ENCODE measurements at regions not wholly inside any gene's neighbourhood (a gene's known extent, or its start where the extent isn't known, plus 50 kb on each side); places are given as distances from the start of the nearest gene placed in this dataset.

DNA sequence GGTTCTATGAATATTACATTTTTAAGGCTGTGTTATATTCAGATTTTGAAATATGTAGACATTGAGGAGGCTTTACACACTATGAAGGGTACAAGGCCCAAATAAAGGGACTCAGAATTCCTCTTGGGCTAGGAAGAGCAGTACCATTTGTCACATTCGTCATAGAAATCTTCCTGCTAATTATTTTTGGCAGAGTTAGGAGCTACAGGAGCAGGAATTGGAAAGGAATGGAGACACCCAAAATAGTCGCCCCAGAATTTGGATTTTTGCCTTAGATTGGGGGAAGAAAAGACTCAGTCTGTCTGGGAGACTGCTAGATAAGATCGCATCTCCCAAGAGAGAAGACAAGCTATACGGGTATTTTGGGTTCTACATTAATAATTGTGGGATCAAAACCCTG, 176.4 kb upstream of the DACH1 start:
- 40% methylated on average over 1 of the region's 4 CpGs for WGBS (ENCODE audit: insufficient coverage)
- ATAC-seq (replicated peaks in 1 of 4), result no peak

DNA sequence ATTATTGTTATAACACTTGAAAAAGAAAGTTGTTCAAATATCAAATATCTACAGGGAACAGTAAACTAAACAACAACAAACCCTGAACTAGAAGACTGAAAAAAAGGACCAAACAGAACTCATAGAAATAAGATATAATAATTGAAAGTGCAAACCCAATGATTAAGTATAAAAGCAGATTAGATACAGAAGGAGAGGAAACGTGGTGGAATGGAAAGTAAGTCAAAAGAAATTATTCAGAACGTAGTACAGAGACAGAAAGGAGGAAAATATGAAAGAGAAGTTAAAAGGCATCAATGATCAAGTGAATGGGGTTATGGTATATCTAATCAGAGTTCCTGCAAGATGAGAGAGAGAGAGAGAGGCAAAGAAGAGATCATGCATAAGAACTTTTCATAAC, 174.2 kb upstream of the DACH1 start:
- no peak overlapping the region for H3K4me3 Mint-ChIP-seq
- H3K27me3 Mint-ChIP-seq, result no peaks in the 10 kb centered on the region
- POLR2A ChIA-PET, result no interaction called here
- no peaks in the 10 kb centered on the region for H3K4me1 Mint-ChIP-seq
- CTCF ChIA-PET, result no interaction called here
- Histone ChIP-seq H3K9me3 (no peaks in the 10 kb centered on the region), H3K27ac (ENCODE audit: low read length) (no peak overlapping the region), H3K4me1 (ENCODE audit: control insufficient read depth in 1 of 2, extremely low read depth in 1 of 2, insufficient read depth in 2 of 2, low read length in 2 of 2) (no peaks in the 10 kb centered on the region), H3K4me3 (ENCODE audit: control insufficient read depth in 1 of 2, extremely low read depth in 1 of 2, low read length in 1 of 2) (no peak overlapping the region), H3K27me3 (replicated peaks in 1 of 2; ENCODE audit: control insufficient read depth in 2 of 2, extremely low read depth in 1 of 2, insufficient read depth in 2 of 2, low read length in 1 of 2) (no peaks in the 10 kb centered on the region), H3K36me3 (ENCODE audit: control insufficient read depth in 2 of 2, extremely low read depth in 1 of 2, insufficient read depth in 1 of 2, low read length in 1 of 2) (no peaks in the 10 kb centered on the region)
- no peaks in the 10 kb centered on the region for H3K36me3 Mint-ChIP-seq
- ATAC-seq (replicated peaks in 1 of 4) (no peak), DNase-seq (no peak)
- WGBS (ENCODE audit: insufficient coverage), result 17% methylated on average over 1 of the region's 2 CpGs
- no peak overlapping the region for H3K27ac Mint-ChIP-seq
- peaks cover 6 to 17% (median 8%) of the 10 kb centered on the region in 3 donors for H3K9me3 Mint-ChIP-seq

More for the DNA sequence above, 176.4 kb upstream of the DACH1 start:
- Mint-ChIP-seq H3K27ac (no peak overlapping the region), H3K4me1 (no peaks in the 10 kb centered on the region), H3K27me3 (no peaks in the 10 kb centered on the region), H3K9me3 (peaks cover 6 to 14% (median 8%) of the 10 kb centered on the region in 3 donors), H3K36me3 (no peaks in the 10 kb centered on the region), H3K4me3 (no peak overlapping the region)
- H3K4me3 ChIP-seq (ENCODE audit: control insufficient read depth in 1 of 2, extremely low read depth in 1 of 2, low read length in 1 of 2), result no peak overlapping the region
- H3K36me3 ChIP-seq (ENCODE audit: control insufficient read depth in 2 of 2, extremely low read depth in 1 of 2, insufficient read depth in 1 of 2, low read length in 1 of 2), result no peaks in the 10 kb centered on the region
- H3K27me3 ChIP-seq (replicated peaks in 1 of 2; ENCODE audit: control insufficient read depth in 2 of 2, extremely low read depth in 1 of 2, insufficient read depth in 2 of 2, low read length in 1 of 2), result no peaks in the 10 kb centered on the region
- no peak for DNase-seq
- CTCF ChIA-PET, result no interaction called here
- H3K27ac ChIP-seq (ENCODE audit: low read length), result no peak overlapping the region
- POLR2A ChIA-PET, result no interaction called here
- H3K9me3 ChIP-seq, result no peaks in the 10 kb centered on the region
- H3K4me1 ChIP-seq (ENCODE audit: control insufficient read depth in 1 of 2, extremely low read depth in 1 of 2, insufficient read depth in 2 of 2, low read length in 2 of 2), result no peaks in the 10 kb centered on the region

DNA sequence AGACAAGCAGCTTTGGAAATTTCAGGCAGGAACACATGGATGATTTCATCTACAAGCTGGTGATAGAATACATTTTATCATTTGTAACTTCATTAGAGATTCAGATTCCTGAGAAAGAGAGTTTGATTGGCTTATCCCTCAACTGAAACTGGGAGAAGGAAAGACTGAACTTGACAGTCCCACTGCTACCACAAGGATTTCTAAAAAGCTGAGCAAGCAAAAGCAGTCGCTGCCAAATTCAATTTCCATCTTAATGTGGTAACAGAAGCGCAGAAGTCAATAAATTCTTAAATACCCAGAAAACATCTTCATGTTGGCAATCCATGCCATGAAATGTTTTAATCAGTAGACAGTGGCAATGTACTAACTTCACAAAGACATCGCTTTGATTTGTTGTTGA, 172.1 kb upstream of the DACH1 start:
- ChIA-PET CTCF (no interaction called here), POLR2A (no interaction called here)
- Mint-ChIP-seq H3K36me3 (no peaks in the 10 kb centered on the region), H3K9me3 (peaks cover 8 to 22% (median 10%) of the 10 kb centered on the region in 3 donors), H3K4me3 (no peak overlapping the region), H3K27ac (no peak overlapping the region), H3K27me3 (no peaks in the 10 kb centered on the region), H3K4me1 (no peaks in the 10 kb centered on the region)
- H3K27ac ChIP-seq (ENCODE audit: low read length), result no peak overlapping the region
- no CpG with 5 or more reads among the region's 3 CpGs for WGBS (ENCODE audit: insufficient coverage)
- no peak for DNase-seq
- no peak overlapping the region for H3K4me3 ChIP-seq (ENCODE audit: control insufficient read depth in 1 of 2, extremely low read depth in 1 of 2, low read length in 1 of 2)
- no peaks in the 10 kb centered on the region for H3K27me3 ChIP-seq (replicated peaks in 1 of 2; ENCODE audit: control insufficient read depth in 2 of 2, extremely low read depth in 1 of 2, insufficient read depth in 2 of 2, low read length in 1 of 2)
- no peaks in the 10 kb centered on the region for H3K36me3 ChIP-seq (ENCODE audit: control insufficient read depth in 2 of 2, extremely low read depth in 1 of 2, insufficient read depth in 1 of 2, low read length in 1 of 2)
- H3K9me3 ChIP-seq, result no peaks in the 10 kb centered on the region
- H3K4me1 ChIP-seq (ENCODE audit: control insufficient read depth in 1 of 2, extremely low read depth in 1 of 2, insufficient read depth in 2 of 2, low read length in 2 of 2), result no peaks in the 10 kb centered on the region
- ATAC-seq (replicated peaks in 1 of 4), result no peak

DNA sequence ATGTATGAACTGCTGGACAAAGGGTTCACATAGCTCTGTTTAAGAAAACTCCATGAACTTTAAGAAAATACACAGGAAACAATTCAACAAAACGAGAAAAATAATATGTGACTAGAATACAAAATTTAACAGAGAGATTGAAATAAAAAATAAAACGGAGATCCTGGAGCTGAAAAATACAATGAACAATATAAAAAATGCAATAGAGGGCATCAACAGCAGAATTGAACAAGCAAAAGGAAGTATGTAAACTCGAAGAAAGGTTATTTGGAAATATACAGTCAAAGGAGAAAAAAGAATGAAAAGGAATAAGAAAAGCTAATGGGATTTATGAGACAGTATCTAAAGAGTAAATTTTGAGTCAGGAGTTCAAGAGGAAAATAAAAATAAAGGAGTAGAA, 163.0 kb upstream of the DACH1 start:
- no peak overlapping the region for H3K4me3 Mint-ChIP-seq
- Histone ChIP-seq H3K27me3 (replicated peaks in 1 of 2; ENCODE audit: control insufficient read depth in 2 of 2, extremely low read depth in 1 of 2, insufficient read depth in 2 of 2, low read length in 1 of 2) (no peaks in the 10 kb centered on the region), H3K36me3 (ENCODE audit: control insufficient read depth in 2 of 2, extremely low read depth in 1 of 2, insufficient read depth in 1 of 2, low read length in 1 of 2) (no peaks in the 10 kb centered on the region), H3K27ac (ENCODE audit: low read length) (no peak overlapping the region), H3K9me3 (no peaks in the 10 kb centered on the region), H3K4me3 (ENCODE audit: control insufficient read depth in 1 of 2, extremely low read depth in 1 of 2, low read length in 1 of 2) (no peak overlapping the region), H3K4me1 (ENCODE audit: control insufficient read depth in 1 of 2, extremely low read depth in 1 of 2, insufficient read depth in 2 of 2, low read length in 2 of 2) (no peaks in the 10 kb centered on the region)
- H3K9me3 Mint-ChIP-seq, result peaks cover 11 to 16% (median 15%) of the 10 kb centered on the region in 3 donors
- ChIA-PET CTCF (no interaction called here), POLR2A (no interaction called here)
- ATAC-seq (replicated peaks in 1 of 4) (no peak), DNase-seq (no peak)
- 75% methylated on average over 1 of the region's 3 CpGs for WGBS (ENCODE audit: insufficient coverage)
- no peaks in the 10 kb centered on the region for H3K36me3 Mint-ChIP-seq
- no peaks in the 10 kb centered on the region for H3K27me3 Mint-ChIP-seq
- H3K4me1 Mint-ChIP-seq, result no peaks in the 10 kb centered on the region
- no peak overlapping the region for H3K27ac Mint-ChIP-seq

DNA sequence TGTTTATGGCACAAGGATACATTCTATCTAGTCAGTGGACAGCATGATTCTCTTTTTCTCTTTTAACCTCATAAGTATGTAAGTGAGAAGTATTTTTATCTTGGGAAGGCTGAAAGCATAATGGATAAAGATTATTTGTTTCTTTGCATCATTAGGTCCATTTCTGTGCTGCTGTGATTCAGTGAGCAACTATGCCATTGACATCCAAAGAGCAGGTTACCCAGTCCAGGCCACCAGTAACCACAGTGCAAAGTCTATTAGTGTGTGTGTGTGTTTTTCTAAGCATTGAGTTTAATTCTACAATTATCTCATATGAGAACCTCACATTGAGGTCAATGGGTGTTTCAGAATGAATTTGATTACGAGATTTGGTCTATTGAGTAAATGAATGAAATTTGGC, 158.8 kb upstream of the DACH1 start:
- no CpG with 5 or more reads among the region's 1 CpG for WGBS (ENCODE audit: insufficient coverage)
- POLR2A ChIA-PET, result no interaction called here
- no peaks in the 10 kb centered on the region for H3K4me1 Mint-ChIP-seq

DNA sequence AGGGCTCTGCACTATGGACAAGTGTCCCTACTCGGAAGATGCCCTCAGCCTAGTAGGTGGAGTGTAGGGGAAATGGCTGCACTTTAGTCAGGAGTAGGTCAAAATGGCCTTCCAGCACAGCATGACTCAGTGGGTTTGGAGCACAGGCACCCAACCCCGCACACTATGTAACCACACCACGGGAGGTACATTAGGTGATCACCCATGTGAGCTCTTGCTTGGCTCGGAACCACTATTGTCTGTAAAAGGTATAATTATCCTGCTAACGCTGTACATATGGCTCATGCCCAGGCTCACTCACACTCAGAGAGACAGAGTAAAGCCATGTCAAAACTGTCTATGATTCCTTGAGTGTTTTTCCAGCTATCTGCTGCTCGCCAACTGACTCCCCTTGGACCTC, 156.9 kb upstream of the DACH1 start:
- Mint-ChIP-seq H3K9me3 (peaks cover 1 to 10% (median 6%) of the 10 kb centered on the region in 3 donors), H3K27me3 (no peaks in the 10 kb centered on the region), H3K4me1 (no peaks in the 10 kb centered on the region), H3K36me3 (no peaks in the 10 kb centered on the region), H3K27ac (no peak overlapping the region), H3K4me3 (no peak overlapping the region)
- H3K36me3 ChIP-seq (ENCODE audit: control insufficient read depth in 2 of 2, extremely low read depth in 1 of 2, insufficient read depth in 1 of 2, low read length in 1 of 2), result no peaks in the 10 kb centered on the region
- no peaks in the 10 kb centered on the region for H3K9me3 ChIP-seq
- ATAC-seq (replicated peaks in 1 of 4) (no peak), DNase-seq (no peak)
- WGBS (ENCODE audit: insufficient coverage), result no CpG with 5 or more reads among the region's 6 CpGs
- CTCF ChIA-PET, result no interaction called here
- H3K27me3 ChIP-seq (replicated peaks in 1 of 2; ENCODE audit: control insufficient read depth in 2 of 2, extremely low read depth in 1 of 2, insufficient read depth in 2 of 2, low read length in 1 of 2), result no peaks in the 10 kb centered on the region
- no peaks in the 10 kb centered on the region for H3K4me1 ChIP-seq (ENCODE audit: control insufficient read depth in 1 of 2, extremely low read depth in 1 of 2, insufficient read depth in 2 of 2, low read length in 2 of 2)
- H3K4me3 ChIP-seq (ENCODE audit: control insufficient read depth in 1 of 2, extremely low read depth in 1 of 2, low read length in 1 of 2), result no peak overlapping the region
- POLR2A ChIA-PET, result no interaction called here
- H3K27ac ChIP-seq (ENCODE audit: low read length), result no peak overlapping the region

More for the DNA sequence above, 158.8 kb upstream of the DACH1 start:
- no peak for DNase-seq
- Histone ChIP-seq H3K9me3 (no peaks in the 10 kb centered on the region), H3K27ac (ENCODE audit: low read length) (no peak overlapping the region), H3K27me3 (replicated peaks in 1 of 2; ENCODE audit: control insufficient read depth in 2 of 2, extremely low read depth in 1 of 2, insufficient read depth in 2 of 2, low read length in 1 of 2) (no peaks in the 10 kb centered on the region), H3K4me3 (ENCODE audit: control insufficient read depth in 1 of 2, extremely low read depth in 1 of 2, low read length in 1 of 2) (no peak overlapping the region), H3K4me1 (ENCODE audit: control insufficient read depth in 1 of 2, extremely low read depth in 1 of 2, insufficient read depth in 2 of 2, low read length in 2 of 2) (no peaks in the 10 kb centered on the region), H3K36me3 (ENCODE audit: control insufficient read depth in 2 of 2, extremely low read depth in 1 of 2, insufficient read depth in 1 of 2, low read length in 1 of 2) (no peaks in the 10 kb centered on the region)
- no peak overlapping the region for H3K27ac Mint-ChIP-seq
- CTCF ChIA-PET, result no interaction called here
- H3K27me3 Mint-ChIP-seq, result no peaks in the 10 kb centered on the region
- peaks cover 11 to 15% (median 11%) of the 10 kb centered on the region in 3 donors for H3K9me3 Mint-ChIP-seq
- H3K36me3 Mint-ChIP-seq, result no peaks in the 10 kb centered on the region
- ATAC-seq (replicated peaks in 1 of 4), result no peak
- H3K4me3 Mint-ChIP-seq, result no peak overlapping the region

DNA sequence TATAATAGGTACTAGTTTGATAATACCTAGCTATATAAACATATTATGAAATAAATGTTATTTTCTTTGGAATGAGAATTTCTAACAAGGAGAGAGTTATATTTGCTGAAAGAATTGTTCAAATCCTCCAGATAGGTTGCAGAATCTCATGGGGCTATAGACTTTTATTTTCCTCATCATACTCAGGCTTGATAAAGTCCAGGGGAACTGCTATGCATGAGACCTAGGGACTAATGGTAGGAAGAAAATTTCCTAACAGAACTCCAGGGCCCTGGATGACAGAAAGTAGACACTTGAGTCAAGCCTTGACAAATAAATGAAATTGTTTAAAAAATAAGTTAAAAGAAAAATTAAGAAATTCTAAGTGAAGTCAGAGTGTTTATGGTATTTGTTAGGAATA, 138.5 kb upstream of the DACH1 start:
- H3K36me3 Mint-ChIP-seq, result no peaks in the 10 kb centered on the region
- ATAC-seq (replicated peaks in 1 of 4) (no peak), DNase-seq (no peak)
- no peaks in the 10 kb centered on the region for H3K36me3 ChIP-seq (ENCODE audit: control insufficient read depth in 2 of 2, extremely low read depth in 1 of 2, insufficient read depth in 1 of 2, low read length in 1 of 2)
- ChIA-PET CTCF (no interaction called here), POLR2A (no interaction called here)
- no peak overlapping the region for H3K4me3 Mint-ChIP-seq
- H3K9me3 Mint-ChIP-seq, result peaks cover 0 to 9% (median 8%) of the 10 kb centered on the region in 3 donors
- no peaks in the 10 kb centered on the region for H3K27me3 ChIP-seq (replicated peaks in 1 of 2; ENCODE audit: control insufficient read depth in 2 of 2, extremely low read depth in 1 of 2, insufficient read depth in 2 of 2, low read length in 1 of 2)
- no peaks in the 10 kb centered on the region for H3K9me3 ChIP-seq
- no peak overlapping the region for H3K4me3 ChIP-seq (ENCODE audit: control insufficient read depth in 1 of 2, extremely low read depth in 1 of 2, low read length in 1 of 2)
- H3K27me3 Mint-ChIP-seq, result no peaks in the 10 kb centered on the region
- no peak overlapping the region for H3K27ac ChIP-seq (ENCODE audit: low read length)
- no peaks in the 10 kb centered on the region for H3K4me1 ChIP-seq (ENCODE audit: control insufficient read depth in 1 of 2, extremely low read depth in 1 of 2, insufficient read depth in 2 of 2, low read length in 2 of 2)
- no peak overlapping the region for H3K27ac Mint-ChIP-seq
- no peaks in the 10 kb centered on the region for H3K4me1 Mint-ChIP-seq
